Thymus (tissue), 11 donors: ENCODE measurements at regions not wholly inside any gene's neighbourhood (a gene's known extent, or its start where the extent isn't known, plus 50 kb on each side); places are given as distances from the start of the nearest gene placed in this dataset.

Experiments used
- DNase-seq, 9 donors: peaks; one replicate each; pipeline ENCODE4 v3.0.0-alpha.2; 2013; ENCODE audit warnings: low spot score in 9 of 9, low read depth in 6 of 9, missing footprints in 1 of 9
- H3K27ac ChIP-seq, 2 donors: one replicate each; pipeline ENCODE4 v1.5.1; 2013; ENCODE audit warnings: control low read depth in 1 of 2, low read depth in 1 of 2, low read length in 1 of 2, mild to moderate bottlenecking in 1 of 2, moderate library complexity in 1 of 2
- H3K27me3 ChIP-seq, 2 donors: one replicate each; pipeline ENCODE4 v1.5.1; 2013; ENCODE audit warnings: low read length in 1 of 2; ENCODE audit not compliant: control insufficient read depth in 2 of 2, insufficient read depth in 1 of 2
- H3K36me3 ChIP-seq, 2 donors: one replicate each; pipeline ENCODE4 v1.5.1; 2013; ENCODE audit warnings: low read length in 1 of 2, mild to moderate bottlenecking in 1 of 2, moderate library complexity in 1 of 2; ENCODE audit not compliant: control insufficient read depth in 2 of 2, insufficient read depth in 2 of 2
- H3K4me1 ChIP-seq, 2 donors: one replicate each; pipeline ENCODE4 v1.5.1; 2013; ENCODE audit warnings: low read length in 2 of 2; ENCODE audit not compliant: control insufficient read depth in 2 of 2, insufficient read depth in 2 of 2
- H3K4me3 ChIP-seq, 2 donors: one replicate each; pipeline ENCODE4 v1.5.1; 2013; ENCODE audit warnings: low read length in 2 of 2, control low read depth in 1 of 2, mild to moderate bottlenecking in 1 of 2
- H3K9me3 ChIP-seq, 2 donors: one replicate each; pipeline ENCODE4 v1.5.1; 2013; ENCODE audit warnings: low read length in 1 of 2, mild to moderate bottlenecking in 1 of 2; ENCODE audit not compliant: control insufficient read depth in 2 of 2, insufficient read depth in 1 of 2
- WGBS: extraction: QIAGEN DNeasy Blood & Tissue Kit; methylation state at CpG from one replicate; pipeline ENCODE4 v1.1.7; 2013; 5-methylcytosine and 5-hydroxymethylcytosine counted together
- donor health status: healthy.

DNA sequence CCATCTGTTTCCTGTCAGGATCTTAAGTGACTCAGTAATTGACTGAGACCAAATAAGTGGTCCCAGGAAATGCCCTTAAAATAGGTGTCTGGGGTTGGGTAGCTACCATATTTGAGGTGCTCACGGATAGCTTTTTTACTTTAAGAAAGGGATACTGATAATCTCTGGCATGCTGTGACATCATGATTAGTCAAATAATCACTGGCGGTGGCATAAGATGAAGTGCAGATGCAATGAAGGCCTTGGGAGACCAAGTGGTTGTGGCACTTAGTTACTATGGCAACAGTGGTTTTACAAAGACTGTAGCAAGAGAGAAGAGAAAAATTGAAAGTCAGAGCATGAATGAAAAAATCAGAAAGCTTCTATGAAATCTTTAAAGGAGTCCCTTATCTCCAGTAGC is 114.5 kb upstream of the SLIT2 start:
- Histone ChIP-seq H3K9me3 (peaks cover 0 to 3% of the 10 kb centered on the region in 2 donors), H3K27ac (no peak overlapping the region), H3K36me3 (no peaks in the 10 kb centered on the region), H3K4me3 (no peak overlapping the region), H3K4me1 (no peaks in the 10 kb centered on the region), H3K27me3 (no peaks in the 10 kb centered on the region)
- 93% methylated on average over 2 of the region's 2 CpGs for WGBS
- no peak for DNase-seq

DNA sequence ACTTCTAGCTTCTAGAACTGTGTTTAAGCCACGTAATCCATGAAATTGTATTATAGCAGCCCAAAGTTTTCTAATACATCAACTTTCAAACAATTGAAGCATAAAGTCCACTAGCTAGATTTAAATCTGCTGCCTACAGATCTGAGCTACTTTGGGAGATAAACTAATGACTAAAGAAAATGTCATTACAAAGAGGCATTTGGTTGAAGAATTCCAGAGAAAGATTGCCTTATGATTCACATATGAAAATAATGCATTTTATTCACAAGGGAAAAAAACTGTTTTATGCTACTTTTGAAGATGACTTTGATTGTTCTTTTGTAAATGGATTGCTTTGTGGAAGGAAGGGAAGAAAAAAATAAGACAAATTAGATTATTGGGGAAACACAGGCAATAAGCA is 124.1 kb upstream of the SLIT2 start:
- Histone ChIP-seq H3K27ac (no peak overlapping the region), H3K4me3 (no peak overlapping the region), H3K27me3 (no peaks in the 10 kb centered on the region), H3K36me3 (no peaks in the 10 kb centered on the region), H3K4me1 (no peaks in the 10 kb centered on the region), H3K9me3 (no peaks in the 10 kb centered on the region)
- DNase-seq, result no peak
- 90% methylated on average over 1 of the region's 1 CpG for WGBS

DNA sequence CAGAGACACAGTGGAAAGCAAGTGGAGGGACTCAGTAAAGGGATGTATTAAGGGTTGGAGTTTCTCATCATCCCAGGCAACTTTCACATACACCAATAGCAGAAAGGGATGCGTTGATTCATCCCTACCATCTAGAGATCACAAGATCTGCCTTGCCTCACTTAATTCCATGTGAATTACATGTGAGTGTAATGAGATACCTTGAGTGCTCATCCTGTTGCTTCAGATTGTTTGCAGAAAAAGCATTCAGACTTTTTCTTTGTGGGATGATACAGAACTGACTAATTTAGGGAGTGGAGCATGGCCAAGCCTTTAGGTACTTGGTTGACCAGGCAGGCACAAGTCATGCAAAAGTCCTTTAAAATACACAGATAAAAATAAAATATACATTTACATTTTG is 124.8 kb upstream of the SLIT2 start:
- H3K4me1 ChIP-seq, result no peaks in the 10 kb centered on the region
- no peaks in the 10 kb centered on the region for H3K9me3 ChIP-seq
- H3K27ac ChIP-seq, result no peak overlapping the region
- H3K36me3 ChIP-seq, result no peaks in the 10 kb centered on the region
- H3K27me3 ChIP-seq, result no peaks in the 10 kb centered on the region
- no peak overlapping the region for H3K4me3 ChIP-seq
- DNase-seq, result no peak
- WGBS, result 94% methylated on average over 1 of the region's 1 CpG

- no peak overlapping the region for H3K4me3 ChIP-seq
- H3K27me3 ChIP-seq, result no peaks in the 10 kb centered on the region
- H3K27ac ChIP-seq, result no peak overlapping the region
- H3K36me3 ChIP-seq, result no peaks in the 10 kb centered on the region
- H3K9me3 ChIP-seq, result no peaks in the 10 kb centered on the region
- 92% methylated on average over 3 of the region's 3 CpGs for WGBS
- no peak for DNase-seq
- no peaks in the 10 kb centered on the region for H3K4me1 ChIP-seq
These were observed 127.2 kb upstream of the SLIT2 start for GRCh38 chr4:20124317-20125026.

GRCh38 chr4:20122198-20122988 is 129.3 kb upstream of the SLIT2 start:
- WGBS, result 89% methylated on average over 4 of the region's 4 CpGs

GRCh38 chr4:20119141-20119540 is 132.6 kb upstream of the SLIT2 start:
- no peaks in the 10 kb centered on the region for H3K4me1 ChIP-seq
- no peak for DNase-seq
- no peaks in the 10 kb centered on the region for H3K27me3 ChIP-seq
- no peaks in the 10 kb centered on the region for H3K36me3 ChIP-seq
- H3K27ac ChIP-seq, result no peak overlapping the region
- H3K9me3 ChIP-seq, result no peaks in the 10 kb centered on the region
- 90% methylated on average over 2 of the region's 2 CpGs for WGBS
- no peak overlapping the region for H3K4me3 ChIP-seq

More at GRCh38 chr4:20122198-20122988, 129.3 kb upstream of the SLIT2 start:
- Histone ChIP-seq H3K27me3 (no peaks in the 10 kb centered on the region), H3K4me3 (no peak overlapping the region), H3K36me3 (no peaks in the 10 kb centered on the region), H3K9me3 (no peaks in the 10 kb centered on the region), H3K27ac (no peak overlapping the region), H3K4me1 (no peaks in the 10 kb centered on the region)
- no peak for DNase-seq

- no peaks in the 10 kb centered on the region for H3K36me3 ChIP-seq
- H3K9me3 ChIP-seq, result peaks cover 0 to 6% of the 10 kb centered on the region in 2 donors
- no peaks in the 10 kb centered on the region for H3K27me3 ChIP-seq
- 7% methylated on average over 3 of the region's 3 CpGs for WGBS
- no peak overlapping the region for H3K27ac ChIP-seq
- no peak overlapping the region for H3K4me3 ChIP-seq
- H3K4me1 ChIP-seq, result no peaks in the 10 kb centered on the region
- no peak for DNase-seq
These were observed 142.3 kb upstream of the SLIT2 start for GRCh38 chr4:20109391-20109790.

DNA sequence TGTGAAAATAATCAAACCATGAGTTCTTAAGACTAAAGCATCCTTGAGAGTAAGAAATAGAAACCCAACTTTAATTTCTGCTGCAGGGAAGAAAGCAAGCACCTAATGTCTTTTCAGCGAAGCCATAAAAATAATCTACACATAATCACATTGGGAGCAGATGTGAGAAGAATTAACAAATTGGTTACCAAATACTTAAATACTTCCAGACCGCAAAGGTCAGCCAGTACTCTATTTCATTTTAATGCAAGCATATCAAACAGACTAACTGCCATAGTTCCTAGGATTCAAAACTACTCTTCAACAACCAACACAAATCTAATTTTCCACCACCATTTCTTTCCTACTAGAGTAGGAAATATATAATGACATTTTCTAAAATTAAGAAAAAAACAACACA is 144.8 kb upstream of the SLIT2 start:
- 98% methylated on average over 2 of the region's 2 CpGs for WGBS
- Histone ChIP-seq H3K27ac (no peak overlapping the region), H3K4me1 (no peaks in the 10 kb centered on the region), H3K9me3 (no peaks in the 10 kb centered on the region), H3K36me3 (no peaks in the 10 kb centered on the region), H3K4me3 (no peak overlapping the region), H3K27me3 (no peaks in the 10 kb centered on the region)
- DNase-seq, result no peak

DNA sequence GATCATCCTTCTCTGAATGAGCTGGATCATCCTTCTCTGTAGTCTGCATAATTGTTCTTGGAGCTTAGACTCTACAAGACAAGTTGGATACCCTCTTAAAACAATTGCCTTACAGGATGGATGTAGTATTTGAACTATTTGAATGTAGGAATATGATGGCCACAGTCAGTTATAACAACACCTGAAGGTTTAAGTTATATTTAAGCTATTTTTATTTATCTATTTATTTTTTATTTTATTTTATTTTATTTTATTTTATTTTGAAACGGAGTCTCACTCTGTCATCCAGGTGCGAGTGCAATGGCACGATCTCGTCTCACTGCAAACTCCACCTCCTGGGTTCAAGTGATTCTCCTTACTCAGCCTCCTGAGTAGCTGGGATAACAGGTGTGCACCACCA is 149.9 kb upstream of the SLIT2 start:
- Histone ChIP-seq H3K4me3 (no peak overlapping the region), H3K27ac (no peak overlapping the region), H3K27me3 (no peaks in the 10 kb centered on the region), H3K4me1 (no peaks in the 10 kb centered on the region), H3K9me3 (no peaks in the 10 kb centered on the region), H3K36me3 (no peaks in the 10 kb centered on the region)
- no peak for DNase-seq
- 98% methylated on average over 4 of the region's 4 CpGs for WGBS
